ENCODE measurements at regions not wholly inside any gene's neighbourhood (a gene's known extent, or its start where the extent isn't known, plus 50 kb on each side); places are given as distances from the start of the nearest gene placed in this dataset.

DNA sequence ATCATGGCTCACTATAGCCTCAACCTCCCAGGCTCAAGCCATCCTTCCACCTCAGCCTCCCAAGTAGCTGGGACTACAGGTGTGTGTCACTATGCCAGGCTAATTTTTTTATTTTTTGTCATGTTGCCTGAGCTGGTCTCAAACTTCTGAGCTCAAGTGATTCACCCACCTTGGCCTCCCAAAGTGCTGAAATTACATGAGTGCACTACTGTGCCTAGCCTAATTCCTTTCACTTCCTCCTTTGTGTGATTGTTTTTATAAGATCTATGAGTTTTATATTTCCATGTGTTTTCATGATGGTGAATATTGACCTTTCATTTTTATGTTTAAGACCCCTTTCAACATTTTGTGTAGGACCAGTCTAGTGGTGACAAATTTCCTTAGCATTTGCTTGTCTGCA is 55.2 kb upstream of the IL12B start:
- no peak overlapping the region for H3K27ac ChIP-seq (ENCODE audit: low read depth, low read length)
- no peak overlapping the region for H3K4me3 ChIP-seq (ENCODE audit: low read length in 3 of 3)
- H3K4me1 ChIP-seq (ENCODE audit: control insufficient read depth in 3 of 3, insufficient read depth in 3 of 3, low read length in 3 of 3) = no peaks in the 10 kb centered on the region
- H3K9me3 ChIP-seq (ENCODE audit: control insufficient read depth in 3 of 3, low read length in 3 of 3) = peaks cover 7 to 12% (median 9%) of the 10 kb centered on the region in 3 donors
- peaks cover 0 to 4% (median 0%) of the 10 kb centered on the region in 3 donors for H3K27me3 ChIP-seq (ENCODE audit: control insufficient read depth in 3 of 3, insufficient read depth in 3 of 3, low read length in 3 of 3)
- no peak overlapping the region for H3K9ac ChIP-seq (ENCODE audit: low read depth in 1 of 3, low read length in 3 of 3)
- no peaks in the 10 kb centered on the region for H3K36me3 ChIP-seq (ENCODE audit: control insufficient read depth in 3 of 3, insufficient read depth in 3 of 3, low read length in 3 of 3)

DNA sequence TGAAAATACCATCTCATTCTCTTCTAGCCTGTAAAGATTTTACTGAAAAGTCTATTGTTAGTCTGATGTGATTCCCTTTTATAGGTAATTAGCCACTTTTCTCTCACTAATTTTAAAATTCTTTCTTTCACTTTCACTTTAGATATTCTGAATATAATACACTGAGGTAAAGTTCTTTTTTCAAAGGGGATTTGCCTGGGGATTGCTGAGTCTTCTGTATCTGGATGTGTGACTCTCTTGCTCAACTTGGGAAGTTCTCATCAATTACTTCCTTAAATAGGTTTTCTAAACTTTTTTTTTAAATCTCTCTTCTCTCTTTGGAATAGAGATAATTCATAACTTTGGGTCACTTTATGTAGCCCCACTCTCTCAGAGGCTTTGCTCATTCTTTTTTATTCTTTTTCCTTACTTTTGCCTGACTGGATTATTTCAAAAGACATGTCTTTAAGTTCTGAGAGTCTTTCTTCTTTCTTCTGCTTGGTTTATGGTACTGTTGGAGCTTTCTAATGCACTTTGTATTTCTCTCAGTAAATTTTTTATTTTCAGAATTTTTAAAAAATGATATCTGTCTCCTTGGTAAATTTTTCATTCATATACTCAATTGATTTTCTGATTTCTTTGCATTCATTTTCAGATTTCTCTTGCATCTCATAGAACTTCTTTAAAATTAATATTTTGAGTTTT is 55.9 kb upstream of the IL12B start:
- Histone ChIP-seq H3K27me3 (ENCODE audit: control insufficient read depth in 3 of 3, insufficient read depth in 3 of 3, low read length in 3 of 3) (peaks cover 0 to 4% (median 0%) of the 10 kb centered on the region in 3 donors), H3K9ac (ENCODE audit: low read depth in 1 of 3, low read length in 3 of 3) (no peak overlapping the region), H3K4me3 (ENCODE audit: low read length in 3 of 3) (no peak overlapping the region), H3K9me3 (ENCODE audit: control insufficient read depth in 3 of 3, low read length in 3 of 3) (peaks cover 7 to 12% (median 9%) of the 10 kb centered on the region in 3 donors), H3K27ac (ENCODE audit: low read depth, low read length) (no peak overlapping the region), H3K36me3 (ENCODE audit: control insufficient read depth in 3 of 3, insufficient read depth in 3 of 3, low read length in 3 of 3) (no peaks in the 10 kb centered on the region), H3K4me1 (ENCODE audit: control insufficient read depth in 3 of 3, insufficient read depth in 3 of 3, low read length in 3 of 3) (no peaks in the 10 kb centered on the region)

DNA sequence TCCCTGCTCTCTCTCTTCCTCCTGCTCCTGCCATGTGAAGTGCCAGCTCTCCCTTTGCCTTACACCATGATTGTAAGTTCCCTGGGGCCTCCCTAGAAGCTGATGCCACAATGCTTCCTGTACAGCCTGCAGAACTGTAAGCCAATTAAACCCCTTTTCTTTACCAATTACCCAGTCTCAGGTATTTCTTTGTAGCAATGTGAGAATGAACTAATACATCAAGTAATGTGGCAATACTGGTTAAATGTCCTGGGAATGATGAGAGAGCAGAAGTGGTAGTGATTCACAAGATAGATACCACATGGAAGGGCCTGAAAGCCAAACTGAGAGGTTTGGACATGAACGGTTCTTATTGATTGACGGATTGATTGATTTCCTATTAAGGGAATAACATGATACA is 62.6 kb upstream of the IL12B start:
- H3K9me3 ChIP-seq (ENCODE audit: control insufficient read depth in 3 of 3, low read length in 3 of 3) = peaks cover 0 to 3% (median 0%) of the 10 kb centered on the region in 3 donors
- no peak overlapping the region for H3K27ac ChIP-seq (ENCODE audit: low read depth, low read length)
- H3K36me3 ChIP-seq (ENCODE audit: control insufficient read depth in 3 of 3, insufficient read depth in 3 of 3, low read length in 3 of 3) = no peaks in the 10 kb centered on the region
- H3K4me1 ChIP-seq (ENCODE audit: control insufficient read depth in 3 of 3, insufficient read depth in 3 of 3, low read length in 3 of 3) = no peaks in the 10 kb centered on the region
- no peak overlapping the region for H3K9ac ChIP-seq (ENCODE audit: low read depth in 1 of 3, low read length in 3 of 3)
- peaks cover 0 to 4% (median 0%) of the 10 kb centered on the region in 3 donors for H3K27me3 ChIP-seq (ENCODE audit: control insufficient read depth in 3 of 3, insufficient read depth in 3 of 3, low read length in 3 of 3)
- H3K4me3 ChIP-seq (ENCODE audit: low read length in 3 of 3) = no peak overlapping the region

DNA sequence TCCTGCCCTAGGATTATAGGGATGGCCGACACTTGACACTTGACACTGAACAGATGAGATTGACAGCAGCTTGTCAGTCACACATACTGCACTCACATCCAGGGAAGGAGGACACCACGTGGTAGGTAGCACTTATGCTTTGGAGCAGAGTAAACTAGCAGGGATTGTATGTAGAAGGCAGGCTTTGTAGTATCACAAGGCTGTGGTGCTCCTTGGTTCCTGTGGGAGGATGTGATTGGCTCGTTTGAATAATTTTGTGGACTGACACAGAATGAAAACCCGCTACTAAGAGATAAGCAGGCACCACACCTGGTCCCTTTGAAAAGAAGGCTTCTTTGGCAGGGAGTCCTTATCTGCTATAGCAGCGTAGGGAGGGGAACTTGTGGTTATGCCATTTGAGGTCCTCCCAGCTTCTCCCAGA is 63.6 kb upstream of the IL12B start:
- no peak overlapping the region for H3K9ac ChIP-seq (ENCODE audit: low read depth in 1 of 3, low read length in 3 of 3)
- H3K36me3 ChIP-seq (ENCODE audit: control insufficient read depth in 3 of 3, insufficient read depth in 3 of 3, low read length in 3 of 3) = no peaks in the 10 kb centered on the region

DNA sequence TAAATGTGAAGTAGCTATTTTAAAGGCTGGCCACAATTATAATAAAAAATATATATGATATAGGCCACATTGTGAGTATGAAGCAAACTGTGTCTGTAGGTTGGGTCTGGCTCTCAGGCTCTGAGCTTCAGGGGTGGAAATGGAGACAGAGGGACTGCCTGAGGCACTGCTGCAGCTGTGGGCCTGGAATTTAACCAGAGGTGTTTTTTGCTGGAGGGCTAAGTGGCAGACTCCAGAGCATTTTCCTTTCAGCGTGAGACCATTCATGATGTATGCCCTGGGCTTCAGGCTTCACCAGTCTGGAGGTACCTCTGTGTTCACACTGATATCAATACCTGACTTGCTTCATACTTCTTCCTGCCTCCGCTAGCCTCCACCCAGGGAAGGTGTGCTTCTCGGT is 64.9 kb upstream of the IL12B start:
- peaks cover 0 to 7% (median 0%) of the 10 kb centered on the region in 3 donors for H3K27me3 ChIP-seq (ENCODE audit: control insufficient read depth in 3 of 3, insufficient read depth in 3 of 3, low read length in 3 of 3)
- H3K9me3 ChIP-seq (ENCODE audit: control insufficient read depth in 3 of 3, low read length in 3 of 3) = no peaks in the 10 kb centered on the region
- H3K36me3 ChIP-seq (ENCODE audit: control insufficient read depth in 3 of 3, insufficient read depth in 3 of 3, low read length in 3 of 3) = no peaks in the 10 kb centered on the region
- H3K9ac ChIP-seq (ENCODE audit: low read depth in 1 of 3, low read length in 3 of 3) = no peak overlapping the region
- no peaks in the 10 kb centered on the region for H3K4me1 ChIP-seq (ENCODE audit: control insufficient read depth in 3 of 3, insufficient read depth in 3 of 3, low read length in 3 of 3)
- H3K27ac ChIP-seq (ENCODE audit: low read depth, low read length) = no peak overlapping the region
- H3K4me3 ChIP-seq (ENCODE audit: low read length in 3 of 3) = no peak overlapping the region

More for the DNA sequence above, 63.6 kb upstream of the IL12B start:
- peaks cover 0 to 4% (median 0%) of the 10 kb centered on the region in 3 donors for H3K27me3 ChIP-seq (ENCODE audit: control insufficient read depth in 3 of 3, insufficient read depth in 3 of 3, low read length in 3 of 3)
- H3K27ac ChIP-seq (ENCODE audit: low read depth, low read length) = no peak overlapping the region
- H3K4me3 ChIP-seq (ENCODE audit: low read length in 3 of 3) = no peak overlapping the region
- H3K4me1 ChIP-seq (ENCODE audit: control insufficient read depth in 3 of 3, insufficient read depth in 3 of 3, low read length in 3 of 3) = no peaks in the 10 kb centered on the region
- peaks cover 0 to 3% (median 0%) of the 10 kb centered on the region in 3 donors for H3K9me3 ChIP-seq (ENCODE audit: control insufficient read depth in 3 of 3, low read length in 3 of 3)

DNA sequence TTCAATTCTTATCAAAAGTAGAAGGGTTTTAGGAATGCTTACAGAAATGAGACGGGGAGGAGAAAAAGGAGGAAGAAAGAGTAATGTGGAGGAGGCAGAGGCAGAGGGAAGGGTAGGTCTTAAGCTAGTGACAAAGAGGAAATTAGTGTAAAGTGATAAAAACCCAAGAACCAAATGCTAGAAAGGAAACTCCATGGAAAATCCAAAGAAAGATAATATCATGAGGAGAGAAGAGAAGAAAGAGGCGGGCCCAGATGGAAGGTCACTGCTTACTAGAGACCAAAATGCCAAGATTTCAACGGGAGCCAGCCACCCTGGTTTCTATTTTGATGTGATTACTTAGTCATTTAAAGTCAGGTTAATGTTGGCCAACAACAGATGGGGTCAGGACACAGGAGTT is 68.6 kb upstream of the IL12B start:
- Histone ChIP-seq H3K36me3 (ENCODE audit: control insufficient read depth in 3 of 3, insufficient read depth in 3 of 3, low read length in 3 of 3) (no peaks in the 10 kb centered on the region), H3K9me3 (ENCODE audit: control insufficient read depth in 3 of 3, low read length in 3 of 3) (no peaks in the 10 kb centered on the region), H3K9ac (ENCODE audit: low read depth in 1 of 3, low read length in 3 of 3) (no peak overlapping the region), H3K27ac (ENCODE audit: low read depth, low read length) (no peak overlapping the region), H3K4me1 (ENCODE audit: control insufficient read depth in 3 of 3, insufficient read depth in 3 of 3, low read length in 3 of 3) (no peaks in the 10 kb centered on the region), H3K4me3 (ENCODE audit: low read length in 3 of 3) (no peak overlapping the region), H3K27me3 (ENCODE audit: control insufficient read depth in 3 of 3, insufficient read depth in 3 of 3, low read length in 3 of 3) (peaks cover 0 to 7% (median 3%) of the 10 kb centered on the region in 3 donors)

DNA sequence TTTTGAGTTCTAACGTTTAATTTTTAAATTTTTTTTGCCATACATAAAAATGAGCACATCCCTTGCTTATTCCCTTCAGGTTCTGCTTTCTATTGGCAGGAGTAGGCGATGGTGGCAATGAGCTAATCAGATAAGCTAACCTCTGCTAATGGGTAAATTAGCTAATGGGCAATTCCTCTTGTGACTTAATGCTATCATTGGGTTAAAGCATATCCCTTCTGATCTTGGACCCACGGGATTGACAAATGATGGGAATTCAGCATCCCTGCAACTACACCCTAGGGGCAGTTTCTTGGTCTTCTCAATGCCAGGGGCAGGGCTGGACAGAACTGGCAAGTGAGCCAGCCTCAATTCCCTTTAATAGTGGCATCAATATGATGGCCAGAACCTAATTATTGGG is 70.2 kb upstream of the IL12B start:
- Histone ChIP-seq H3K4me3 (ENCODE audit: low read length in 3 of 3) (no peak overlapping the region), H3K9ac (ENCODE audit: low read depth in 1 of 3, low read length in 3 of 3) (no peak overlapping the region), H3K27me3 (ENCODE audit: control insufficient read depth in 3 of 3, insufficient read depth in 3 of 3, low read length in 3 of 3) (peaks cover 0 to 10% (median 5%) of the 10 kb centered on the region in 3 donors), H3K4me1 (ENCODE audit: control insufficient read depth in 3 of 3, insufficient read depth in 3 of 3, low read length in 3 of 3) (peaks cover 0 to 4% (median 0%) of the 10 kb centered on the region in 3 donors), H3K9me3 (ENCODE audit: control insufficient read depth in 3 of 3, low read length in 3 of 3) (no peaks in the 10 kb centered on the region), H3K27ac (ENCODE audit: low read depth, low read length) (no peak overlapping the region), H3K36me3 (ENCODE audit: control insufficient read depth in 3 of 3, insufficient read depth in 3 of 3, low read length in 3 of 3) (no peaks in the 10 kb centered on the region)

DNA sequence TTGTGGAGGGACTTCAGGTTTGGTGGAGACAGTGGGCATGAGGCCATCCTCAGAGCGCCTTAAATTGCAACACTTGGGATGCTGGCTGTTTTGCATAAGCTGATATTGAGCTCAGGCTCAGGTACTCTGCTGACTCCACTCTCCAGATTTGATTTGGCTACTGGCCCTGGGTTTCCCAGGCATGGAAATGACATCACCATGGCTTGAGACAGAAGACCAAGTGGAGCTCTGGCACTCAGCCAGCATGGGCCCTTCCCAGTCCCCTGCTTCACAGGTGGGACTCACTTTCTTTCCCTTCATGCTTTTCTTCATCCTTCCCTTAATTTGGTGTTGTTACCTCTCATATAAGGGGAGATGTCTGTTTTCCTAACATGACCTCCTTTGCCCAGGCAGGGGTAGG is 72.0 kb upstream of the IL12B start:
- Histone ChIP-seq H3K27me3 (ENCODE audit: control insufficient read depth in 3 of 3, insufficient read depth in 3 of 3, low read length in 3 of 3) (peaks cover 4 to 13% (median 5%) of the 10 kb centered on the region in 3 donors), H3K36me3 (ENCODE audit: control insufficient read depth in 3 of 3, insufficient read depth in 3 of 3, low read length in 3 of 3) (no peaks in the 10 kb centered on the region), H3K27ac (ENCODE audit: low read depth, low read length) (no peak overlapping the region), H3K4me1 (ENCODE audit: control insufficient read depth in 3 of 3, insufficient read depth in 3 of 3, low read length in 3 of 3) (peaks cover 0 to 4% (median 0%) of the 10 kb centered on the region in 3 donors), H3K9me3 (ENCODE audit: control insufficient read depth in 3 of 3, low read length in 3 of 3) (no peaks in the 10 kb centered on the region), H3K4me3 (ENCODE audit: low read length in 3 of 3) (no peak overlapping the region), H3K9ac (ENCODE audit: low read depth in 1 of 3, low read length in 3 of 3) (no peak overlapping the region)

DNA sequence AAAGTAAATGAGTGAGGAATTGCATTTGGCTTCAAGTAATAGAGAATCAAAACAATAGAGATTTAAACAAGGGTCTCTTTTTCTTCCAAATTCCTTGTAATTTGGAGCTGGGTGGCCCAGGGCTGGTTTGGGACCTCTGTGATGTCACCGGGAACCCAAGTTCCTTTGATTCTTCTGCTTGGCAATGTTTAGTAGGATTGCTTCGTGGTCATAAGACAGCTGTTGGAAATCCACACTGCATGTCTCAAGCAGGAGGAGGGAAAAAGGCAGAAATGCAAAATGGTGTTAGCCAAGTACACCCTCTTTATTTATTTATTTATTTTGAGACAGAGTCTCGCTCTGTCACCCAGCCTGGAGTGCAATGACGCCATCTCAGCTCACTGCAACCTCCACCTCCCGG is 72.6 kb upstream of the IL12B start:
- H3K27me3 ChIP-seq (ENCODE audit: control insufficient read depth in 3 of 3, insufficient read depth in 3 of 3, low read length in 3 of 3) = peaks cover 4 to 13% (median 5%) of the 10 kb centered on the region in 3 donors
- H3K9ac ChIP-seq (ENCODE audit: low read depth in 1 of 3, low read length in 3 of 3) = no peak overlapping the region
- no peak overlapping the region for H3K27ac ChIP-seq (ENCODE audit: low read depth, low read length)
- peaks cover 0 to 4% (median 0%) of the 10 kb centered on the region in 3 donors for H3K4me1 ChIP-seq (ENCODE audit: control insufficient read depth in 3 of 3, insufficient read depth in 3 of 3, low read length in 3 of 3)
- H3K9me3 ChIP-seq (ENCODE audit: control insufficient read depth in 3 of 3, low read length in 3 of 3) = no peaks in the 10 kb centered on the region
- no peak overlapping the region for H3K4me3 ChIP-seq (ENCODE audit: low read length in 3 of 3)
- H3K36me3 ChIP-seq (ENCODE audit: control insufficient read depth in 3 of 3, insufficient read depth in 3 of 3, low read length in 3 of 3) = no peaks in the 10 kb centered on the region

DNA sequence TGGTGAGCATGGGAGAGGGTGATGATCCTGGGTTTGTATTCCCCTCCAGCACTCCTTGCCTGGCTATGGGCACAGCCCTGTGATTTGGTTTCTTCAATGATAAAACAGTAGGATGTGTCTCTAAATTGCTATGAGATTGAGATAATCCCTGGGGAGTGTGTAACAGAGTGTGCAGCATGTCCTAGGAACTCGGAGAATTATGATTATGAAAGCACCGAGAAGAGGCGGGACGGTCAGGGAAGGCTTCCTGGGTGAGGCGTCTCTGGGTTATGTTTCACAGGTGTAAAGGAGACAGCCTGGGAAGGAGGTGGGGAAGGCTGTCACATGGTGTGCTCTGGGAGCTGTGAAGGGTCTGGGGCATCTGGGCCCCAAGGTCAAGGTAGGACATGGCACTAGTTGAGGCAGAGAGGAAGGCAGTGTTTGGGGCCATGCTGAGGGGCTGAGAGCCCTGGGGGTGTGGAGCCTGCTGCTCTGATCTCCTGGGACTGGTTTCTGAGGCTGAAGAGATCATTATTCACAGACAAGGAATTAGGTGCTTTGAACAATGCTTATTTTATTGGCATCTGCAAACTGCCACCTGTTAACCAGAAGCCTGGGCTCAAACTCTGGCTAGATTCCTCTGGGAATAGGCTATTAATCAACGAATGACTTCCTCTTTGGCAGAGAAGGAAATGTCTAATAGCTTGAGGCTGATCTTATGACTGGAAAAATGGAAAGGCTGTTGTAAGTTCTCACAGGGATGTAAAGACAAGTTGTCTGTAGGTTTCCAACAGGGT is 73.8 kb upstream of the IL12B start:
- H3K27ac ChIP-seq (ENCODE audit: low read depth, low read length) = no peak overlapping the region
- no peaks in the 10 kb centered on the region for H3K9me3 ChIP-seq (ENCODE audit: control insufficient read depth in 3 of 3, low read length in 3 of 3)
- no peak overlapping the region for H3K4me3 ChIP-seq (ENCODE audit: low read length in 3 of 3)
- H3K4me1 ChIP-seq (ENCODE audit: control insufficient read depth in 3 of 3, insufficient read depth in 3 of 3, low read length in 3 of 3) = peaks cover 0 to 4% (median 0%) of the 10 kb centered on the region in 3 donors
- peaks cover 4 to 13% (median 5%) of the 10 kb centered on the region in 3 donors for H3K27me3 ChIP-seq (ENCODE audit: control insufficient read depth in 3 of 3, insufficient read depth in 3 of 3, low read length in 3 of 3)
- H3K36me3 ChIP-seq (ENCODE audit: control insufficient read depth in 3 of 3, insufficient read depth in 3 of 3, low read length in 3 of 3) = no peaks in the 10 kb centered on the region
- no peak overlapping the region for H3K9ac ChIP-seq (ENCODE audit: low read depth in 1 of 3, low read length in 3 of 3)

All from skeletal muscle tissue (tissue), 3 donors.